ENCODE measurements at regions not wholly inside any gene's neighbourhood (a gene's known extent, or its start where the extent isn't known, plus 50 kb on each side); places are given as distances from the start of the nearest gene placed in this dataset.

- DNase-seq (ENCODE audit: low read depth in 2 of 3, low spot score in 2 of 3), result no peak
Measured at GRCh38 chr13:105340061-105340606, 1195.3 kb downstream of the EFNB2 start.

- no peak for DNase-seq (ENCODE audit: low read depth in 2 of 3, low spot score in 2 of 3)
Measured at GRCh38 chr13:105338773-105339172, 1196.7 kb downstream of the EFNB2 start.

- no peak for DNase-seq (ENCODE audit: low read depth in 2 of 3, low spot score in 2 of 3)
Measured at GRCh38 chr13:105338006-105338405, 1197.5 kb downstream of the EFNB2 start.

- DNase-seq (ENCODE audit: low read depth in 2 of 3, low spot score in 2 of 3), result no peak
Measured at GRCh38 chr13:105336706-105337576, 1198.5 kb downstream of the EFNB2 start.

- no peak for DNase-seq (ENCODE audit: low read depth in 2 of 3, low spot score in 2 of 3)
Measured at GRCh38 chr13:105334211-105334610, 1201.3 kb downstream of the EFNB2 start.

GRCh38 chr13:105333416-105333815 is 1202.0 kb downstream of the EFNB2 start:
- no peak for DNase-seq (ENCODE audit: low read depth in 2 of 3, low spot score in 2 of 3)

- no peak for DNase-seq (ENCODE audit: low read depth in 2 of 3, low spot score in 2 of 3)
Measured at GRCh38 chr13:105329359-105329758, 1206.1 kb downstream of the EFNB2 start.

- DNase-seq (ENCODE audit: low read depth in 2 of 3, low spot score in 2 of 3), result no peak
Measured at GRCh38 chr13:105328212-105328611, 1207.2 kb downstream of the EFNB2 start.

- DNase-seq (ENCODE audit: low read depth in 2 of 3, low spot score in 2 of 3), result no peak
Measured at GRCh38 chr13:105327581-105328126, 1207.8 kb downstream of the EFNB2 start.

GRCh38 chr13:105319875-105320274 is 1215.6 kb downstream of the EFNB2 start:
- DNase-seq (ENCODE audit: low read depth in 2 of 3, low spot score in 2 of 3), result no peak

- DNase-seq (ENCODE audit: low read depth in 2 of 3, low spot score in 2 of 3), result no peak
Measured at GRCh38 chr13:105316731-105317130, 1218.7 kb downstream of the EFNB2 start.

- DNase-seq (ENCODE audit: low read depth in 2 of 3, low spot score in 2 of 3), result no peak
Measured at GRCh38 chr13:105312906-105313305, 1222.6 kb downstream of the EFNB2 start.

GRCh38 chr13:105311094-105311493 is 1224.4 kb downstream of the EFNB2 start:
- no peak for DNase-seq (ENCODE audit: low read depth in 2 of 3, low spot score in 2 of 3)

GRCh38 chr13:105307776-105308175 is 1227.7 kb downstream of the EFNB2 start:
- no peak for DNase-seq (ENCODE audit: low read depth in 2 of 3, low spot score in 2 of 3)

- no peak for DNase-seq (ENCODE audit: low read depth in 2 of 3, low spot score in 2 of 3)
Measured at GRCh38 chr13:105297839-105298238, 1237.6 kb downstream of the EFNB2 start.

GRCh38 chr13:105291987-105292386 is 1243.5 kb downstream of the EFNB2 start:
- no peak for DNase-seq (ENCODE audit: low read depth in 2 of 3, low spot score in 2 of 3)

- no peak for DNase-seq (ENCODE audit: low read depth in 2 of 3, low spot score in 2 of 3)
Measured at GRCh38 chr13:105290596-105290995, 1244.9 kb downstream of the EFNB2 start.

- DNase-seq (ENCODE audit: low read depth in 2 of 3, low spot score in 2 of 3), result no peak
Measured at GRCh38 chr13:105285526-105285925, 1249.9 kb downstream of the EFNB2 start.

- no peak for DNase-seq (ENCODE audit: low read depth in 2 of 3, low spot score in 2 of 3)
Measured at GRCh38 chr13:105282406-105283285, 1252.8 kb downstream of the EFNB2 start.

- no peak for DNase-seq (ENCODE audit: low read depth in 2 of 3, low spot score in 2 of 3)
Measured at GRCh38 chr13:105278943-105279381, 1256.5 kb downstream of the EFNB2 start.

- DNase-seq (ENCODE audit: low read depth in 2 of 3, low spot score in 2 of 3), result no peak
Measured at GRCh38 chr13:105276571-105276970, 1258.9 kb downstream of the EFNB2 start.
